ENCODE measurements at regions not wholly inside any gene's neighbourhood (a gene's known extent, or its start where the extent isn't known, plus 50 kb on each side); places are given as distances from the start of the nearest gene placed in this dataset.

DNA sequence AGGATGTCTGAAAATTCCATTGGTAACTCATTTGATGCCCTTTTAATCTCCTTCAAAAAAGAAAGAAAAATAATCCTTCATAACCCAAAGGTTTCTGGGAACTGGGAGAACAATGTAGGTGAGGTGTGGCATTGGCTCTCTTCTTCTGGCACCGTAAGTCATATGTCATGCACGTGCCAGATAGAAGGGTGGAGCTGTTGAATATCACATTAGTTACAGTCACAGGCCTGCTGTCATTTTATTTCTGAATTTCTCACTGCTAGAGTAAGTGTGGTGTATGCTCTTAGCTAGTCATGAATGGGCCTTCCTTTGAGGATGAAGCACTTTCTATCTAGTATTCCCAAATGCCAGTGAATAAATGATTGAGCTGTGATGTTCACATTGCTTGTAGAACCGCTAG is 201.8 kb upstream of the SGCD start:
- H3K27ac ChIP-seq = no peak overlapping the region
- TF ChIP-seq, protein P1, sequence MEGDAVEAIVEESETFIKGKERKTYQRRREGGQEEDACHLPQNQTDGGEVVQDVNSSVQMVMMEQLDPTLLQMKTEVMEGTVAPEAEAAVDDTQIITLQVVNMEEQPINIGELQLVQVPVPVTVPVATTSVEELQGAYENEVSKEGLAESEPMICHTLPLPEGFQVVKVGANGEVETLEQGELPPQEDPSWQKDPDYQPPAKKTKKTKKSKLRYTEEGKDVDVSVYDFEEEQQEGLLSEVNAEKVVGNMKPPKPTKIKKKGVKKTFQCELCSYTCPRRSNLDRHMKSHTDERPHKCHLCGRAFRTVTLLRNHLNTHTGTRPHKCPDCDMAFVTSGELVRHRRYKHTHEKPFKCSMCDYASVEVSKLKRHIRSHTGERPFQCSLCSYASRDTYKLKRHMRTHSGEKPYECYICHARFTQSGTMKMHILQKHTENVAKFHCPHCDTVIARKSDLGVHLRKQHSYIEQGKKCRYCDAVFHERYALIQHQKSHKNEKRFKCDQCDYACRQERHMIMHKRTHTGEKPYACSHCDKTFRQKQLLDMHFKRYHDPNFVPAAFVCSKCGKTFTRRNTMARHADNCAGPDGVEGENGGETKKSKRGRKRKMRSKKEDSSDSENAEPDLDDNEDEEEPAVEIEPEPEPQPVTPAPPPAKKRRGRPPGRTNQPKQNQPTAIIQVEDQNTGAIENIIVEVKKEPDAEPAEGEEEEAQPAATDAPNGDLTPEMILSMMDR (conservative IDR thresholded peaks at IDR 0.05) = no peak

DNA sequence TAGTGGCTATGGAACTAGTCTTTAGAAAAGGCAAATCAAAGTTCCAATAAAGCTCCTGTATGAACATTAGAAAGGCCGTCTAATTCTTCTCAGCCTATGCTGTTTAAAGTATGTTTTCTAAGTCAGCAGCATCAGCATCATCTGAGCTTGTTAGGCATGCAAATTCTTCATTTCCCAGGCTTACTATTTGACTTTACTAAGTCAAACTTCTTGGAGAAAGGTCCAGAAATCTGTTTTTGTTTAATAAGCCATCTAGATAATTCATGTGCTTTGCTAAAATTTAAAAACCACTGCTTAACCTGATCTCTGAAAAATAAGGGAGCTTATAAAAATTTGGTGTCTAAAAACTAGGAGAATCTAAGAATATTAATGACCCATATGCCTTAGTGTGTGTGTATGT is 200.2 kb upstream of the SGCD start:
- TF ChIP-seq, protein P1 (conservative IDR thresholded peaks at IDR 0.05) = no peak
- no peak overlapping the region for H3K27ac ChIP-seq

DNA sequence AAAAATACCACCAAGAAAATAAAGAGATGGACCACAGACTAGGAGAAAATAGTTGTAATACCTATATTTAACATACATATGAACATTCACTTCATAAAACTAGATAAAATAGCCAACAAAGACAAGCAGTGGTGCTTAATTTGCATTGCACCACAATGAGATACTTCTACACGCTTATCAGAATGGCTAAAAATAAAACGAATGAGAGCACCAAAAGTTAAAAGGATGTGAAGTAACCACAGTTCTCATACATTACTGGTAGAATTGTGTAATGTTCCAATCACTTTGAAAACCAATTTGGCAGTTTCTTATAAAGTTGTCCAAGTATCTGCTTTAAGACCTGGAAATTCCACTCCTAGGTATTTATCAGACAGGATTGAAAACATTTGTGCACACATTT is 198.9 kb upstream of the SGCD start:
- TF ChIP-seq, protein P1 (conservative IDR thresholded peaks at IDR 0.05) = no peak
- no peak overlapping the region for H3K27ac ChIP-seq

DNA sequence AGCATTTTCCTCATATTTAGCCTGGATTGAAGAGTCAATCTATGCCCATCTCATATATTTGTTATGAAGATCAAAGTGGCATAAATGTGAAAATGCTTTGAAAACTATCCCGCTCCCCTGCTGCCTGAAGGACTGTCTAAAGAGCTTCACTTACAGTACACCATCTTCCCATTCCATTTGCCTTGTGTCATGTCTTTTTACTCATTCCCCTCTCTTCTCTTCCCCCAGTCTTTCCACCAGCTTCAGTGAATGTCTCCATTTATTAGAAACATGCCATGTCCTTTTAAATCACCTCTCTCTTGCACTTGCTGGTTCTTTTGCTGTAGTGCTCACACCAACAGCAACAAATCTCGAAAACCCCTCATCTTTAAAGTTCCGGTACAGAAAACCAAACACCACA is 192.7 kb upstream of the SGCD start:
- no peak overlapping the region for H3K27ac ChIP-seq
- TF ChIP-seq, protein P1 (conservative IDR thresholded peaks at IDR 0.05) = no peak

DNA sequence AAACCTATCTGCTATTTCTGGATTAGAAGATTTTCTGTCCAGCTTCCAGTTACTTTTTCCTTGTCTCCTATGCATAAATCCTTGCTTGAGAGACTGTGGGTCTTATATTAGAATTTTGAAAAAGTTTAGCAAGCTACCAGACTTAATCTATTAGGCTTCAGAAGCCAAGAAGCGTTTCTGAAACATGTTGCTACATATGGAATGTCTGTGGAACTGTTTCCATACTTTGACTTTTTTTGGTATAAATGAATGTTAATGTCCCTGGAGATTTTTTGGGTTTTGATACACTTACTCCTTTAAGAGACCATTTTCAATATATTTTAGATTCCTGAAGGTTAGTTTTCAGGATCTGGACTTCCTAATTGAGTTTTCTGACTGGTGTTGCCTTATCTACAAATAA is 191.4 kb upstream of the SGCD start:
- TF ChIP-seq, protein P1 (conservative IDR thresholded peaks at IDR 0.05) = no peak
- H3K27ac ChIP-seq = no peak overlapping the region

DNA sequence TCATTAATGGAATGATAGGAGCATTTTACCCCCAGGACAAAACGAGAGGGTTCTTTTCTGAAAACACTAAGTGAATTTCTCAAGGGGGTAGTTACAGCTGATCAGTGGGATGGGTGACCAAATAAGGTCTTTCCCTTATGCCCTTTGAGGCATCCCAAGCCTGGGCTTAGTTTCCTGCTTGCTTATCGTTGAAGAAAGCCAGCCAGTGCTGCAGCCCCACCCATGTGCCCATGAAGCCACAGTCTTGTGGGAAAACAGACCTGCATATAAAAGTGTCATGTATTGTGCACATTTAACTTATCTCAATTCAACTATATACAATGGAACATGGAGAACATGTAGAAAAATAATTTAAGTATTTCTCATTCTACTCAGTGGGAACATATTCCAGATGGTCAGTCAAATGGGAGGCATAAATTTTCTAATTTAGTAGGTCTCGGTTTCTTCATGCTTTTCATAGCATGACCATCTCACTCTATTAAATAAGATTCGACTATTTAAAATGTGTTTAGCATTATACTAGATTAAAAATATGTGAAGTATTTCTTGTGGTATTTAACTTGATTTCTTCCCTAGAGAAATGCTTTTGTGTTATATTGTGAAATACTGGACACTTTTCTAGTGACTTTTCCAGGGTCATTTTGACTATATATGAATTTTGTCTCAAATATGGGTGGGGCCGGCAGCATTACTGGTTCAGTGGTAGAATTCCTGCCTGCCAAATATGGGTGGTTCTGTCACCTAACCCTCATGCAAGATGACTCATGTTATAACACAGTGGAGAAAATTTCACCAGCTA is 189.7 kb upstream of the SGCD start:
- no peak overlapping the region for H3K27ac ChIP-seq
- TF ChIP-seq, protein P1 (conservative IDR thresholded peaks at IDR 0.05) = no peak

DNA sequence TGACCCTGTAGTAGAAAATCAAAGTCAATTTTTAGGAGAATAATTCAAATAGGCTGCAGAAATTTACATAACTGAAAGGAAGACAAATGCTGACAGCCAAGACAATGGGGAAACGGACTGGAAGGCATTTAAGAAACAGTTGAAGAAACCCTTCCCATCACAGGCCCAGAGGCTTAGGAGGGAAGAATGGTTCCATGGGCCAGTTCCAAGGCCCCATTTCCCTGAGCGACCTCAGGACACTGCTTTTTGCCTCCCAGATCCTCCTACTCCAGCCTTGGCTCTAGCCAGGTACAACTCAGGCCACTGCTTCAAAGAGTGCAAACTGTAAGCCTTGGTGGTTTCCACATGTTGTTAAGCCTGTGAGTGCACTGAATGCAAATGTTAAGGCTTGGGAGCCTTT is 184.1 kb upstream of the SGCD start:
- no peak overlapping the region for H3K27ac ChIP-seq
- TF ChIP-seq, protein P1 (conservative IDR thresholded peaks at IDR 0.05) = no peak
